Body of pancreas (tissue), 4 donors: ENCODE measurements at regions not wholly inside any gene's neighbourhood (a gene's known extent, or its start where the extent isn't known, plus 50 kb on each side); places are given as distances from the start of the nearest gene placed in this dataset.

Experiments
- CTCF ChIP-seq, 7 experiments: fragments of 450-650 bp in 4 of 7; fragments of 200-600 bp in 3 of 7; sonication (generic) in 3 of 7; IDR thresholded peaks; one replicate each; pipeline ENCODE4 v1.5.1; 2016 to 2019; ENCODE audit warnings: antibody characterized with exemption in 7 of 7
- POLR2A ChIP-seq, 3 donors: fragments of 450-650 bp; IDR thresholded peaks; one replicate each; pipeline ENCODE4 v1.6.1; 2016; ENCODE audit warnings: antibody characterized with exemption in 3 of 3, mild to moderate bottlenecking in 2 of 3

- TF ChIP-seq POLR2A (IDR thresholded peaks at IDR 0.05) (no peak), CTCF (IDR thresholded peaks at IDR 0.05) (no peak)
Measured at GRCh38 chr14:76657404-76657803, 103.9 kb upstream of the VASH1 start.
